Tibial nerve (tissue), 3 donors: ENCODE measurements at regions not wholly inside any gene's neighbourhood (a gene's known extent, or its start where the extent isn't known, plus 50 kb on each side); places are given as distances from the start of the nearest gene placed in this dataset.

ENCODE experiments used
- CTCF ChIP-seq, 5 experiments: fragments of 200-600 bp in 3 of 5; fragments of 450-650 bp in 2 of 5; sonication (generic) in 3 of 5; IDR thresholded peaks; one replicate each; pipeline ENCODE4 v1.5.1; 2016 to 2019; ENCODE audit warnings: antibody characterized with exemption in 5 of 5, mild to moderate bottlenecking in 3 of 5, moderate library complexity in 2 of 5
- POLR2A ChIP-seq, 2 donors: fragments of 450-650 bp; IDR thresholded peaks; one replicate each; pipeline ENCODE4 v1.6.1; 2017; ENCODE audit warnings: antibody characterized with exemption in 2 of 2, mild to moderate bottlenecking in 2 of 2, moderate library complexity in 2 of 2

- TF ChIP-seq CTCF (IDR thresholded peaks at IDR 0.05) (no peak), POLR2A (IDR thresholded peaks at IDR 0.05) (no peak)
These were observed 58.5 kb downstream of the GPR6 start for GRCh38 chr6:110036408-110037302.
